IPS-11a (cell line): ENCODE measurements at regions not wholly inside any gene's neighbourhood (a gene's known extent, or its start where the extent isn't known, plus 50 kb on each side); places are given as distances from the start of the nearest gene placed in this dataset.

Experiments
- H3K4me3 ChIP-seq: one replicate; pipeline ENCODE4 v1.5.1; 2013; ENCODE audit warnings: low read depth, low read length, control low read depth

DNA sequence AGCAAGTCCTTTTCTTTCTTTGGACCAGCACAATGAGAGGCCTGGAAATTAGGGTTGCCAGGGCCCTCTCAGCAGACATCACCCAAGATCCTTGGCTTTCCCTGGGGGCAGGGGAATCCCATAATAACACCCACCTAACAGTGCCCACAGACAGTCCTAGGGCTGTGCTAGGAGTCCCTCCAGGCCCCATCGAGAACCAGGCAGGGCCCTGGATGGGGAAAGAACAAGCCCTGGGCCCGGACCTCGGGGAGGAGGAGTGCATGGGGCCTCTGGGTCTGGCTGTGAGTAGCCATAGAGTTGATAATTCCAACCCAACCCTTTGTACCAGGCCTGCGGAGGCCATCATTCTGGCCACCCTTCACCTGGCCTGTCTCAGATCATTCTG, 201.2 kb upstream of the ZMIZ1 start:
- H3K4me3 ChIP-seq: no peak overlapping the region

DNA sequence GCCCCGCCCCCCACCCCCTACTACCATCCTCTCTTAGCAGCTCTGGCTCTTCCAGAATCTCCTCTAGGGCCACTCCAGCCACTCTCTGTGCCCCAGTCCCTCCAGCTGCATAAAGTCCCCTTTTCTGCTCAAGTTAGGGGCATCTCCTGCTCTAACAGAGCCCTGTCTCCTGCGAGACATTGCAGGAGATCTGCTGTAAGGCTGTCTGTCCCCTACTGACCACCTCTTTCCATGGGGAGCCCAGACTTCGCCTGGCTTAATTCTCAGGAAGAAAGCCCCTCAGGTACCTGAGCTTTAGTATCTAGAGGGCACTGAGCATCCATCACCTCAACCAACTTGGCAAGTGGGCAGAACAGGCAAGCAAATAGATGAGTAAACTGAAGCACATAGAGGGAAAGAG, 200.7 kb upstream of the ZMIZ1 start:
- no peak overlapping the region for H3K4me3 ChIP-seq

DNA sequence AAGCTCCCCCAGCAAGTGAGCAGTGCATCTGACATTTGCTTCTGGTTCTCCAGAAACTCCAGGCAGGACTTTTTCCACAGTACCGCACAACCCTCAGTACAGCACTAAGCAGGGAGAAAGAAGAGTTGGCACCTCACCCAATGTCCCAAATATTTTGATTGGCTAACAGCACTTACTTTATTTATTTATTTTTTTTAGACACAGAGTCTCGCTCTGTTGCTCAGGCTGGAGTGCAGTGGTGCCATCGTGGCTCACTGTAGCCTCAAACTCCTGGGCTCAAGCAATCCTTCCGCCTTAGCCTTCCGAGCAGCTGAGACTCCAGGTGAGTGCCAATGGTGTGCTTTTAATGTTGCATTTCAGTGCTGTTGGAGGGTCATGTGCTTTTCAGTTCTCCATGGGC, 200.3 kb upstream of the ZMIZ1 start:
- no peak overlapping the region for H3K4me3 ChIP-seq

DNA sequence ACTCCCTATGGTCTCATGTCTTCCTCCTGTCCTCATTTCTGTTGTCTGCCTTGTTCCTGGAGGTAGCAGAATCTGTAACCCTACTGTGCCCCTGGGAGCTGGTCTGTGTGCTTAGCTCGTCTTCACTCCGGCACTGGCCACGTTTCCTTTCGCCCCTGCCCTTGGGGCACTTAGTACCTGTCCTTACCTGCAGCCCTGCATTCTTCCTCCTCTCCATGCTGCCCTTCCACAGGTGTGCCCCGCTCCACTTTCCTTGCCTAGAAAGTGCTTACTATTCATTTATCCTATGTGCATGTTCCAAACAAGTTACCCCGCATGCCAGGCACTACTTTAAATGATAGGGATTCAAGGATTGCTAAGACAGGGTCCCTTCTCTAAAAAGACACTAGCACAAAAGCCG, 199.9 kb upstream of the ZMIZ1 start:
- no peak overlapping the region for H3K4me3 ChIP-seq

DNA sequence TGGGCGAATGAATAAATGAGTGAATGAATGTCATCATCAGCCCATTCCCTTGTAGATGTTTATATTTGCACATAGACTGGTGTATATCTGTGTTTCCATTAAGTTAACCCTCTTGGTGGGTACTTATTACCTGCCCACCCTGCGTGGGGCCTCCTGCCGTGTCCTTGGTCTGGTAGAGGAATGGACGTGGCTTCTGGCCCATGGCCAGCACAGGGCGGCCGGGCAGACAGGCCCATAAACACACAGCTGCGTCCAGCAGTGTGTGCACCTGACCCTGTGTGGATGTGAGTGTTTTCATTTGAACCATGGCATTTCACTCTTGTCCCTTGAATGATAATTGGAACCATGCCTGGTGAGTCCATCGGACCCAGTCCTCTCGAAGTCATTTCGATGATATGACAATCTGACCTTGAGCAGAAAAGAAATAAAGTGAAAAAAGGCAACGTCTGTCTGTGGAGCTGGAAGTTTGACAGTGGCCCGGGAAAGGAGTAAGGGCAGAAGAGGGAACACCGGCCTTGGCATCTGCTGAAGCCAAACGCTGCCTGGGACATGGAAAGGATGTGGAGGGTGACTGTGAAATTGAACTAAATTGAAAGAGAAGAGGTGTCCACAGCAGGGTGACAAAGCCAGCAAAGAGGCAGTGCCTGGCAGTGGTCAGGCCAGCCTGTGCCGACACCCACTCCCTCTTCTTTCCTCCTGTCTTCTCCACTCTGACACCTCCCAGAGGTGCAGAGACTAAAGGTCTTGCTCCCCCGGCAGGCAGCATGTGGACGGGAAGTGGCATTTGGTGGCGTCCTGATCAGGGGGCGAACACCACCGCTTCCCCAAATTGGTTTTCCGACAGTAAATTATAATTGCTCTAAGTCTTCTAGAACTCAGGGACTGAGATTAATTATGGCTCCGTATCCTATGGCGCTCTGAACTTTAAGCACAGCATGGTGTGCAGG, 199.0 kb upstream of the ZMIZ1 start:
- H3K4me3 ChIP-seq: no peak overlapping the region

DNA sequence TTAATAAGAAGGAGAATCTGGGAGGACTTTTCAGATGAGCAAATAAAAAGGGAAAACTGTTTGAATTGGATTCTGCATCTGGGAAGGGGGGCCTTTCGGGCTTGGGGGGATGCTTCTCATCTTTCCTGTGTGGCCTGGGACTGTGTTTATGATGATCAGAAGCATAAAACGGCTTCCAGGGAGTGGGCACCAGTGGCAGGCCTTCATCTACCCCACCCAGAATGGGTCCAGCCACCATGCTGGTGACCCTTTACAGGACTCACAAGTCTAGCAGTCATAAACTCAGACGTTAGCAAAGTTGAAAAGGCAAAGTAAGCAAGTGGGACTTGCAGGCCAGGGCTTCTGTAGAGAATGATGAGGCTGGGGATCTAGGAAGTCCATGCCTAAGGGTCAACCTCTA, 198.3 kb upstream of the ZMIZ1 start:
- H3K4me3 ChIP-seq: no peak overlapping the region

DNA sequence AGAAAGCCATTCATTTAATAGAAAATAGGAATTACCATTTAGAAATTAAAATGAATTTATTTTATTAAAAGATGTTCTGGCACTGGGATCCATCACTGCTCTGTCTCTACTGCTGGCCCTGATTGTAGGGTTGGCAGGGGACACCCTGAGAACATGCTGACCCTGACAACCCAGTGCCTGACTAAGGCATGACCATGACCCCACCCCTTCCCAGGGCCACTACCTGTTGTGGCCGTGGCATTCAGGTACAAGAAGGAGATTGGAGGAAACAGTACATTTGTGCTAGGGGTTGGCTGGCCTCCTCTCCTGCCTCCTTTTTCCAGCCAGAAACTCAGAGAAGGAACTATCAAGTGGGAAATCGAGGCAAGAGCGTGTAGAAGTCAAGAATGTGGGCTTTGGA, 197.0 kb upstream of the ZMIZ1 start:
- no peak overlapping the region for H3K4me3 ChIP-seq

DNA sequence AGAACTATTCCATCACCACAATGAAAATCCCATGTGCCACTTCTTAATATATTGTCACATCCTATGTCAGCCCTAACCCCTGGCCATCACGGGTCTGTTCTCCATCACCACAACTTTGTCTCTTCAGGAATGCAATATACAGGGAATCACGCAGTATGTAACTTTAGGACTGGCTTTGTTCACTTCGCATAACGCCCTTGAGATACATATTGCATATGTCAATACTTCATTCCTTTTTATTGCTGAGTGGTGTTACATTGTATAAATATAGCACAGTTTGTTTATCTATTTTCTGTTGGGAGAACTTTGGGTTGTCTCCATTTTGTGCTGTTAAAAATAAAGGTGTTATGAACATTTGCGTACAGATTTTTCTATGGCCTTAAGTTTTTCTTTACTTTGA, 195.4 kb upstream of the ZMIZ1 start:
- H3K4me3 ChIP-seq: no peak overlapping the region

DNA sequence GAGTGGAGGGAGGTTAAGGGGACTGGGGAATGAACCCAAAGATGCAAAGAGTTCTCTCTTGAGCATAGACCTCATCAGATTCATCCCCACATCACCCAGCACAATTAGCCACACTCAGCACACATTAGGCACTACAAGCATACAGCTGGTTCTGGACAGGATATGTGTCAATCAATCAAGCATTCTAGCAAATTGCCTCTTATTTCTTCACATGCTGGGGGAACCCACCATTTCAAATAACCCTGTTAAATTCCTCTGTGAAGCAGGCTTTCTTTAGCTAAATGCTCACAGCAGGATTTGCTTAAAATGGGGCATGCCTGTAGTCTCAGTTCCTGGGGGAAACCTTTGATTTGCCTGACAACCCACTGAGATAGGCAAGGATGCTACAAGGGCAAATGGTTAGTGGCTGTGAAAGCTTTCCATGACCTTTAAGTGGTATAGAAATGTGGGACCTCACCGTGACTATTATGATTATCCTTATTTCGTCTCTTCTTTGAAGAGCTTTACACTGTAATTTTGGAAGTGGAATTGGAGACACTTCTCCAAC, 193.4 kb upstream of the ZMIZ1 start:
- no peak overlapping the region for H3K4me3 ChIP-seq

DNA sequence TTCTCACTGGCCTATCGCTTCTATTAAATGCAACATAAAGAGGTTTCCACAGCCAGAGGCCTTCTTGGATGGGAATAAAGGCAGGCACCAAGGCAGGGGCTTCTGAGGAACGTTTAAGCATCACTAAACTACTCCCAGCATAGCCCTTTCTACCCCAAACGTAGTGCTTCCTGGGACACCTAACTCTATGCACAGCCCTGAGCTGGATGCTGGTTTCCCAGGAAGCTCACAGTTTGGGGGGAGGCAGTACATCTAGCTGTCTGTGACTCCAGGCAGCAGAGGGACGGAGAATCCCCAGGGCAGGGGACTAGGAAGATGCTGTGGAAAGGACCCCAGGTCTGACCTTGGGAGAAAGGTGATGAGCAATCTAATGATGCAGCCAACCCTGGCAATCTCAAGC, 192.8 kb upstream of the ZMIZ1 start:
- no peak overlapping the region for H3K4me3 ChIP-seq

DNA sequence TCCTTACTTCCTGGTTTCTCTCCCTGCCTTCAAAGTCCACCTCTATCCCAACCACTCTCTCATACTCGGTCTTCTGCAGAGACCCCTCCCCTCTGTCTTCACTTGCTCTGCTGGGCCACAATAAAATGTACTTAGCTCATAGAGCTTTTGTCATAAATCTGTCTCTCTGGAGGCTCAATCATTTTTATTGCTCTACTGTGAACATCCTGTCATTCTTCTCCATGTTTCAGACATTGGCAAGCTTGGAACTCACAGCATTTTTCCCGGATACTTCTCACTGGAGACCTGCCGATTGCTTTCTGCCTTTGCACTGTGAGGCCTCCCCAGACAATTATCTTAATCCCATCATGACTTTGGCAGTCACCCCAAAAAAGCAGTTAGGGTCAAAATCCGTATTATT, 192.3 kb upstream of the ZMIZ1 start:
- no peak overlapping the region for H3K4me3 ChIP-seq

DNA sequence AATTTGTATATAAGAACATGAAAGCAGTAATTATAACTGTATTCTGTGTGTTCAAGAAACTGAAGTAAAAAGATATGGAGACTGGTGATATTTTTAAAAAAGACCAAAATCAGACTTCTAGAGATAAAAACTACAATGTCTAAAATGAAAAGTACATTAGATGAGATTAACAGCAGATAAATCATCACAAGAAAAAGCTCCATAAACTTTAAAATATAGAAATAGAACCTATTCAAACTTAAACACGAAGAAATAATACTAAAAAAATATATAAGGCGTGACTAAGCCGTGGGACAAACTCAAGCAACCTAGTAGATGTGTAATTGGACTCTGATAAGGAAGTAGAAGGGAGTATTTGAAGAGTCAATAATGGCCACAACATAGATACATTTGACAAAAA, 189.1 kb upstream of the ZMIZ1 start:
- no peak overlapping the region for H3K4me3 ChIP-seq

DNA sequence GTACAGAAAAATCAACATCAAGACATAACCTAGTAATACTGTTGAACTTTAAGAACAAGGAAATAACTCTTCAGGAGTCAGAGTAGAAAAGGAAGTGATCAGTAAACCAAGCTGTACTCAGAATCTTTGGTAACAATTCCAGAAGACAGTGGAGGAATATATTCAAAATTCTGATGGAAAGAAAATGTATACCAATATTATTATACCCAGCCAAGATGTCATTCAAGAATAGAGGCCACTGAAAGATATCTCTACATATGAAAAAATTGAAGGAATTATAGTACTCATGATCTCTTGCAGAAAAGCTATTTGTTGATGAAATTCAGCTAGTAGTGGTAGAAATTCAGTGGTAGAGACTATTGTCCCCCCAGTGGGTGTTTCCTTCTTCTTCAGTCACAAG, 182.6 kb upstream of the ZMIZ1 start:
- no peak overlapping the region for H3K4me3 ChIP-seq

DNA sequence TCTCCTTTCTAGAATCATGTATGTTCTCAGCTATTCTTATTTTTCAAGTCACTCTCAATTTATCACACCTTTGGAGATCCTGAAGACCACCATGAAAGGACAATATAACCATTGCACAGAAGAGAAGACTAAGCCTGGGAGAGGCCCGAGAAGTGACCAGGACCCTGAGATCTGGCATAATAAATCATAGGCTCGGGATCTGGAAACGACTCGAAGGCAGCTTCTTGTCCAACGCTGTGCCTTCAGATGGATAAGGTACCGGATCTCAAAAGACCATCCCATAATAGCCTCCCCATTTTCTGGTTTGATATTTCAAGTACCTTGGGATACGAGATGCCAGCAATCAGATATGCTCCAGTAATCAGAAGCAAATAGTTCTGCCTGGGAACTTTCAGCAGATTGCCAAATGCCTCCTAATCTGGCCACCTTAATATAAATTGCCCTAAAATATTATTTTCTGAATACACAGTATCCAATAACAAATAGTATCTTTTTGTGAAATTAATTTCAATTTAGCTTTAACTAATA, 179.2 kb upstream of the ZMIZ1 start:
- H3K4me3 ChIP-seq: no peak overlapping the region

DNA sequence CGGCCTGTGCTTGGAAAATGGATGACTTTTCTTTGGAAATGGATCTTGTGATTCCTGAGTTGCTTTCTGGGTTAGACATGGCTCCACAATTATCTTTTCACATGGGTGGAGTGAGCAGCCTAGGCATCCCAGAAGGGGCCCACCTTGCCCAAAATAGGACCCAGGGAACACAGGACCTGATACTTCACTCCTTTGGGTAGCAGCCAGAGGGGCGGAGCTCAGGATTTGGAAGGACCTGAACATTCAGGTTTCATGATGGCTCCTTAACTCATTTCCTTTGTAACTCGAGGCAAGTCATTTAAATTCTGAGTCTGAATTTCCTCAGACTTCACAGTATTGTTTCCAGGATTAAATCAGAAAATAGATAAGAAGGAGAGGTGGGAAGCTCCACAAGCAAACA, 178.3 kb upstream of the ZMIZ1 start:
- H3K4me3 ChIP-seq: no peak overlapping the region

DNA sequence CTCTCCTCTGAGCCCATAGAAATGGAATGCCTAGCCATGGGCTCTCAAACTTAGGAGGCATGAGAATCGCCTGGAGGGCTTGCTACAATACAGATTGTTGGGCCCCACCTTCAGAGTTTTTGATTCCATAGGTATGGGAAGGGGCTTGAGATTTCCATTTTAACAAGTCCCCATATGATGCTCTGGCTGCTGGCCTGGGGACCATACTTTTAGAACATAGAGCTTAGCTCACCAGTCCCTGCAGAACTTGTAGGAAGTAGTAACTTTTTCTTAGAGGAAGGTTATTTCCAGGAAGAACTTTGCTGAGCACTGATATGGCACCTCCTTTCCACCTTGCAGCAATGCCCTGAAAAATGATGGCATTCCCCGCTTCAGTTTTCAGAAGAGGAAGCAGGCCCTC, 177.0 kb upstream of the ZMIZ1 start:
- H3K4me3 ChIP-seq: no peak overlapping the region

DNA sequence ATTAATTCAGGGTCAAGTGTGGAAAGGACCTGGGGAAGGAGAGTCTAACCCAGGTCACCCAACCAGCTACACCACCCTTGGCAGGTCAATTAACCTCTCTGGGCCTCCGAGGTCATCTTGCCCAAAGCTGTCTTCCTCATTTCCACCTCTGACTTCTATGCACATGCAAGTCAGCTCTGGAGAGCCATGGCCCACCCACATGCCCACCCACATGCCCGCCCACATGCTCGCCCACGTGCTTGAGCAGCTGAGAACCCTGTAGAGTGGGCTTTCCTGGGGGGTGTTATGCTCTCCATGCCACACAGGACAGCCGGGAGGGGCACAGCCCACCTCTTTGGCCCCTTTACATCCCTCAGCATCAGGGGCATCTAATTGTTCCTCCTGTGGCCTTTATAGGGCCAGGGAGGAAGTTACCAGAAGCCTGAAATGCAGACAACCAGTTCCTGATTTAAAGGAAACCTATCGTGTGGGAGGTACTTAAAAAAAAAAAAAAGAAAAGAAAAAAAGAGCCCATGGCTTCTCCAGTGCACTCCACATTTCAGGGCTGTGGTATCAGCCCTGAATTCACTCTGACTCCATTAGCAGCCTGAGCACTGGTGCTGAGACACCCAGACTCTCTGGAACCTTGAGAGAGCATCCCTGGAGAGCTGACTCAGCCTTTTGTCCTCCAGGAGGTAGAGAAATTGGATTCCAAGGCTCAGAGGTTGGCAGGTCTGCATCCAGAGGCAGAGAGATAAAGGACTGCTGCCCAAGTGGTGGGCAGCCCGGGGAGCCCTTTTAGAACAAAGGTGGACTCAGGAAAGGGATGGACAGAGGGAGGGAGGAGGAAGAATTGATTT, 176.2 kb upstream of the ZMIZ1 start:
- H3K4me3 ChIP-seq: no peak overlapping the region

DNA sequence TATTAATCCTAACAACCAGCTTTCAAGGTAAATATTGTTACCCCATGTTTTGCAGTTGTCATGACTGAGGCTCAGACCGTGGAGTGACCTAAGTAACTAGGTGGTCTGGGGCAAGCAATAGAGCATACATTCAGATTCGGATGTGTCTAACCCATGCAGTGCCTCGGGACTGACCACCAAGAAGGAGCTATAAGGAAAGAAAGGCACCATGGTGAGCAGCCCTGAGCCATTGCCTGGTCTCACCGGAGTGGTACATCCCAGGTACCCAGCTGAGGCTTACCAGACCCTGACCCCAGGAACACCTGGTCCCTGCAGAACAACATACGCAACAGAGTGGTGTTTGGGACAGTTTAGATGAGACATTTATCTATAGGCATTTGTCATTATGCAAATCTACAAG, 175.5 kb upstream of the ZMIZ1 start:
- no peak overlapping the region for H3K4me3 ChIP-seq

DNA sequence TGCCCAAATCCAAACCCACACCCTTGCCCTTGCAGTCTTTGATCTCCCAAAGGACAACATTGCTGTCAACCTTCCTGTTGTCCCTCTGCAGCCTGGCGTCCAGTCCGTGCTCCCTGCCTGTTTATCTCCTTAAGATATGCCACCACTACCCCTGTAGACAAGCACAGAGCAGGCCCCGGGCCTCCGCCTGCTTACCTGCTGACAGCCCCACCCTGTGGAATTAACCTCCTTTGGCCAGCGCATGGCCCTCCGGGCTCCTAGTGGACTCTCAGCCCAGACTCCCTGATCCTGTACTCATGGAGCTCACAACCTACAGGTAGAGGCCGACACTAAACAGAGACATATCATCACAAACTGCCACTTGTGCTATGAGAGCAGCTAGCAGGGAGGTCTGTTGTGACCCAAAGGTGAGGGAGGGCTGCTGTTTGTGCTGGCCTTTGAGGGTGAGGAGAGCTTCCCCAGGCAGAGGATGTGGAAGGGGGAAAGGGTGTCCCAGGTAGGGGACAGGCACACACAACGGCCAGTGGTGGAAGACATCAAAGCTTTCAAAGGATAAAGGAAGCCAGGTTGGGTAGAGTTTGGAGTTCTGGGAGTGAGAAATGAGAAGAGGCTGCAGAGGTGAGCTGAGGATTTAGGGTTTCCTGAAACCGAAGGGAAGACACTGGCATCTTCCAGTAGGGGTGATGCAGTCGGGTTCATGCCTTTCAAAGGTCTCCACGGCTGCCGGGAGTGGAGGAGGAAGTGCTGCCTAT, 174.5 kb upstream of the ZMIZ1 start:
- H3K4me3 ChIP-seq: no peak overlapping the region

DNA sequence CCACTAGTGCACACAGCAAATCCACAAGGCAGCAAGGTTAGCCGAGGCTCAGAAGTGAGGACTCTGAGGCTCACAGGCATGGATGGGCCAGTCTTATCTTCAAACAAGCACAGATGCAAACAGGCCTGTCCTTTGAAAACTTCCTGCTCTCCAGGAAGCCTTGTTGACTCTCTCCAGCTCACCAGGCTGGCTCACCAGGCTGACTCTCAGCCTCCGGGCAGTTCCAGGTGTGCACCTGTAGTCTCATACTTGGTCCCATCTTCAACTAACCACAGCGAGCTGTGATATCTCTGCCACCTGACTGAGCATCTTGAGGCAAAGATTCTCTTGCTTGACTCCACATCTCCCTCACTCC, 173.9 kb upstream of the ZMIZ1 start:
- H3K4me3 ChIP-seq: no peak overlapping the region

DNA sequence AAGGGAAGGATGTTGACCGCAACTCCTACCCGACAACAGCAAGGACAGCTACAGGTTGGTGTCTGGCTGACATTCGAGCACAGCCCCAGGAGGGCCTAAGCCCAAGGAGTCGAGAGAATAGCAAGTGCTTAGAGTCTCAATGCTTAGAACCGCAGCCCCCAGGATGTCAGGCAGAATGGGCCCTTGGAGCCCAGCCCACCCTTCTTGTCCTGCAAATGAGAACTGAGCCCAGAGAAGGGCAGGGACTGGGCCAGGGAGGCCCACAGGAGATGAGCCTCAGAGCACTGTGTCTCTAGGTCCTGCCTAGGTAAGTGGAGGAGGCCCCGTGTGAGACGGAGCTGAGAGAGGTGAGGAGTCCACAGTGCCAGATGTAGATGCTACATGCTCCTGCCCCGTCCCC, 173.3 kb upstream of the ZMIZ1 start:
- no peak overlapping the region for H3K4me3 ChIP-seq
